ENCODE measurements at regions not wholly inside any gene's neighbourhood (a gene's known extent, or its start where the extent isn't known, plus 50 kb on each side); places are given as distances from the start of the nearest gene placed in this dataset.

DNA sequence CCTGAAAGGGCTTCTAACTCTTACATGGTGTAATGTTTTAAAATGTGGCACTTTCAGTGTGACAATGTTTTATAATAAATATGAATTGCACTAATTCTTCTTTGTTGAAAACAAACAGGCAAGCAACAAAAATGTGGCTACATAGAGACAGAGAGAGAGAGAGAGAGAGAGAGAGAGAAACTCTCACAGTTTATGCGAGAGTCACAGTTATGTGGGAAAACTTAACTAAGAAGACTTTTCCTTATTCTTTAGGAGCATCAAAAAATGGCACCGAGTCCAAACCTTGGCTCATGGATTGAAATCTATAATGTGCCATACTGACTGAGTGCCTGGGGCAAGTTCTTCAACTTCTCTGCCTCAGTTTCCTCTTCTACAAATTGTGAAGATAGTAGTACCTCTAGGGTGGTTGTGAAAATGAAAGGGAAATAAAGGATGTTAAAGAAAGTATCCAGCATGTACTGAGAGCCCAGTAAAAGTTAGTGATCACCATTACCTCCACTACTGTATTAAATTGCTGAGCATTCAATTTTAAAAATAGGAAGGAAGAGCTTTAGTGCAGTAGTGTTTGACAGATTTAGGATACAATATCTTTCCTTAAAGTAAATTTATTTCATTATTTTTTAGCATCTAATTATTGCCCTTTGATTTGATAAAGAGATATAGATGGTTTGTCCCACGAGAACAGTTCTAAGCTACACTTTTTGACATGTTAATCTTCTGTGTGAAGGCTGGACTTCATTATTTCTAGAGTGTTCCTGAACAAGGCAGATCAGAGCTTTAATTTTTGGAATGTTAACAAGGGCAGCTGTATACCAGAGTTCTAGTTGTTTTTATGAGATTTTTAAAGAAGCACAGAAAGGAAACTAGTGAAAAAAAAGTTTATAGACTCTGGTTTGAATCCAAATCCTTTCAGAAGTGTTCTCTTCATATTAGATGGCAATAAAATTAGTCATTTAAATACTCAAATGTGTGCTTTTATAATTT lies 187.5 kb upstream of the ANK2 start:
- Mint-ChIP-seq H3K9me3 (no peaks in the 10 kb centered on the region), H3K27ac (no peak overlapping the region), H3K36me3 (ENCODE audit: low read depth) (no peaks in the 10 kb centered on the region), H3K27me3 (no peaks in the 10 kb centered on the region), H3K4me3 (no peak overlapping the region), H3K4me1 (no peaks in the 10 kb centered on the region)
- no peak for ATAC-seq (ENCODE audit: low read depth)
- DNase-seq = no peak
- ChIA-PET POLR2A (no interaction called here), CTCF (no interaction called here)
- TF ChIP-seq, protein P1, sequence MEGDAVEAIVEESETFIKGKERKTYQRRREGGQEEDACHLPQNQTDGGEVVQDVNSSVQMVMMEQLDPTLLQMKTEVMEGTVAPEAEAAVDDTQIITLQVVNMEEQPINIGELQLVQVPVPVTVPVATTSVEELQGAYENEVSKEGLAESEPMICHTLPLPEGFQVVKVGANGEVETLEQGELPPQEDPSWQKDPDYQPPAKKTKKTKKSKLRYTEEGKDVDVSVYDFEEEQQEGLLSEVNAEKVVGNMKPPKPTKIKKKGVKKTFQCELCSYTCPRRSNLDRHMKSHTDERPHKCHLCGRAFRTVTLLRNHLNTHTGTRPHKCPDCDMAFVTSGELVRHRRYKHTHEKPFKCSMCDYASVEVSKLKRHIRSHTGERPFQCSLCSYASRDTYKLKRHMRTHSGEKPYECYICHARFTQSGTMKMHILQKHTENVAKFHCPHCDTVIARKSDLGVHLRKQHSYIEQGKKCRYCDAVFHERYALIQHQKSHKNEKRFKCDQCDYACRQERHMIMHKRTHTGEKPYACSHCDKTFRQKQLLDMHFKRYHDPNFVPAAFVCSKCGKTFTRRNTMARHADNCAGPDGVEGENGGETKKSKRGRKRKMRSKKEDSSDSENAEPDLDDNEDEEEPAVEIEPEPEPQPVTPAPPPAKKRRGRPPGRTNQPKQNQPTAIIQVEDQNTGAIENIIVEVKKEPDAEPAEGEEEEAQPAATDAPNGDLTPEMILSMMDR (IDR thresholded peaks at IDR 0.05) = no peak
- intact Hi-C loops (cut with micrococcal nuclease) = no loop called here

DNA sequence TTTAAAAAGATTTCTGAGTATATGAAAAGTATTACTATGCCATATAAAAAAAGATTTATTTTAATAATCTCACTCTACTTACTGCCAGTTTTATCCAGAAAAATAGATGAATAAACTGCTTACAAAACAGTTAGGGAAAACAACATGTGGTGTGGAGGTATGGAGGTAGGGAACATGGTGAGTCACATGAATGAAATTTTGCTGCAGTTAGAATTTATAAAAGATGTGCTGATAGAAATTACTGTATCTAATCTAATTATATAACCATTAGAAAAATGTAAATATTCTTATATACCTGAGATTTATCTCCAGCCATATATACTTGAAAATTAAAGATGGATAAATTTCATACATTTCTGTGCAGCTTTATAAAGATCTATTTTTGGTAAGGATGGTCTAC lies 184.0 kb upstream of the ANK2 start:
- ChIA-PET POLR2A (no interaction called here), CTCF (no interaction called here)
- Mint-ChIP-seq H3K27me3 (no peaks in the 10 kb centered on the region), H3K36me3 (ENCODE audit: low read depth) (no peaks in the 10 kb centered on the region), H3K4me3 (no peak overlapping the region), H3K4me1 (no peaks in the 10 kb centered on the region), H3K27ac (no peak overlapping the region), H3K9me3 (no peaks in the 10 kb centered on the region)
- TF ChIP-seq, protein P1 (IDR thresholded peaks at IDR 0.05) = no peak
- no peak for ATAC-seq (ENCODE audit: low read depth)
- intact Hi-C loops (cut with micrococcal nuclease) = no loop called here
- DNase-seq = no peak

DNA sequence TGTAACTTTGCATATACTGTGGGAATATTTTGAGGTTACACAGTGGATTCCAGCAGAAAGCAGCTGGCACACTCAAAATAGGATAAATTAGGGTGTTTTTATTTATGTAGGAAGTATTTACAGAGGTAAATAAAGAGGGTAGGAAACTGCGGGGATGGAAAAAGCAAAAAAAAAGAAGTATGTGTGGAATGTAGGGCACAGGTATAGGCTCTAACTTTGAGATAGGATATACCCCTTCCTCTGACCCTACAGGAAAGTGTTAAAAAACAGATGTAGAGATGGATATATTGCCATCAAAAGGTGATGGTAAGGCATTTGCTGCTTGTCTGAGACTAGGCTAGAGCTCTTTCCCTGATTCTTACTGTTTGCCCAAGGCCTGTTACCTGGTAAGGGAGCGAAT lies 173.1 kb upstream of the ANK2 start:
- no peaks in the 10 kb centered on the region for H3K36me3 Mint-ChIP-seq (ENCODE audit: low read depth)
- H3K9me3 Mint-ChIP-seq = no peaks in the 10 kb centered on the region
- DNase-seq (no peak), ATAC-seq (ENCODE audit: low read depth) (no peak)
- CTCF ChIA-PET = interaction anchor here (0.7 kb wide), 1 partner anchor 10 kb away, joined by 3 read pairs; no protein-coding TSS in a partner anchor
- POLR2A ChIA-PET = no interaction called here
- H3K27ac Mint-ChIP-seq = no peak overlapping the region
- H3K4me1 Mint-ChIP-seq = no peaks in the 10 kb centered on the region
- H3K27me3 Mint-ChIP-seq = no peaks in the 10 kb centered on the region
- H3K4me3 Mint-ChIP-seq = no peak overlapping the region
- TF ChIP-seq, protein P1 (IDR thresholded peaks at IDR 0.05) = no peak
- intact Hi-C loops (cut with micrococcal nuclease) = no loop called here

DNA sequence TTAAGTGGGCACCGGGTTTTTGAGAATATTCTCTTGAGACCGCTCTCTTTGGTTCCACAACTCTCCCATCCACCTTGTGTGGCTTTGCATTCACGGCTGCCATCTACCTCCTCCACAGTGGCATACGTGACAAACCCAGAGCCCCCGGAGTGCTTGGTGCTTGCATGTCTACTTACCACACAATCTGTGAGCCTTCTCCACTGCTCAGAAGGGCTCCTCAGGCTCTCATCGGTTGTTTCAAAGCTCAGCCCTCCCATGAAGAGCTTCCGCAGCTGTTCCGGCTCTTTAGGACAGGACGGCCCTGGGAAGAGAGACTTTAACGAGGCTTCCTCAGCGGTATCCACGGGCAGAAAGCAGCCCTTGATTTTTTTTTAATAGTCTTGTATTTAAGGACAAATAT lies 167.6 kb upstream of the ANK2 start:
- TF ChIP-seq, protein P1 (IDR thresholded peaks at IDR 0.05) = no peak

DNA sequence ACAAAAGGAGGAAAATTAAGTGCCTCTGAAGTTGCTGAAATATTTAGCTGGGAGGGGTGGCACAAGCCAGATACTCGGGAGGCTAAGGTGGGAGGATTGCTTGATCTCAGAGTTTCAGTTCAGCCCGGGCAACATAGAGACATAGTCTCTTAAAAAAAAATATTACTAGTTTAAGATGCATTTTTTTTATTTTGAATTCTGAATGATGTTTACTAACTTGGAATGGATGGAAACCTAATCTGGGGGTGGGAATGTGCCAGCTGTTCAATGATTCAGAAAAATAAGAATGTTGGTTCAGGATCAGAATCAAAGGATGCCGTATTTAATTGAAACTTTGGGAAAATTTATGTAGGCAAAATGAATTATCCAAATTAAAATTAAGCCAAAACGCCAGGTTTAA lies 167.2 kb upstream of the ANK2 start:
- CTCF ChIA-PET = no interaction called here
- H3K4me1 Mint-ChIP-seq = no peaks in the 10 kb centered on the region
- POLR2A ChIA-PET = no interaction called here
- ATAC-seq (ENCODE audit: low read depth) = no peak
- TF ChIP-seq, protein P1 (IDR thresholded peaks at IDR 0.05) = no peak
- intact Hi-C loops (cut with micrococcal nuclease) = no loop called here
- H3K27ac Mint-ChIP-seq = no peak overlapping the region
- H3K4me3 Mint-ChIP-seq = no peak overlapping the region
- peaks cover 3% of the 10 kb centered on the region for H3K27me3 Mint-ChIP-seq
- H3K36me3 Mint-ChIP-seq (ENCODE audit: low read depth) = no peaks in the 10 kb centered on the region
- no peak for DNase-seq
- H3K9me3 Mint-ChIP-seq = no peaks in the 10 kb centered on the region

More for the DNA sequence above, 167.6 kb upstream of the ANK2 start:
- Mint-ChIP-seq H3K27me3 (peaks cover 3% of the 10 kb centered on the region), H3K9me3 (no peaks in the 10 kb centered on the region), H3K36me3 (ENCODE audit: low read depth) (no peaks in the 10 kb centered on the region), H3K27ac (no peak overlapping the region), H3K4me3 (no peak overlapping the region), H3K4me1 (no peaks in the 10 kb centered on the region)
- ATAC-seq (ENCODE audit: low read depth) (no peak), DNase-seq (no peak)
- CTCF ChIA-PET = no interaction called here
- POLR2A ChIA-PET = no interaction called here
- intact Hi-C loops (cut with micrococcal nuclease) = no loop called here
